NCI-H460 (cell line): ENCODE measurements at regions not wholly inside any gene's neighbourhood (a gene's known extent, or its start where the extent isn't known, plus 50 kb on each side); places are given as distances from the start of the nearest gene placed in this dataset.

ENCODE experiments used
- DNase-seq: peaks from one replicate; pipeline ENCODE4 v3.0.0-alpha.2; 2016; ENCODE audit warnings: low read depth; ENCODE audit errors: extremely low read depth

GRCh38 chrX:42098900-42099299, 175.5 kb upstream of the CASK start:
- no peak for DNase-seq

DNA sequence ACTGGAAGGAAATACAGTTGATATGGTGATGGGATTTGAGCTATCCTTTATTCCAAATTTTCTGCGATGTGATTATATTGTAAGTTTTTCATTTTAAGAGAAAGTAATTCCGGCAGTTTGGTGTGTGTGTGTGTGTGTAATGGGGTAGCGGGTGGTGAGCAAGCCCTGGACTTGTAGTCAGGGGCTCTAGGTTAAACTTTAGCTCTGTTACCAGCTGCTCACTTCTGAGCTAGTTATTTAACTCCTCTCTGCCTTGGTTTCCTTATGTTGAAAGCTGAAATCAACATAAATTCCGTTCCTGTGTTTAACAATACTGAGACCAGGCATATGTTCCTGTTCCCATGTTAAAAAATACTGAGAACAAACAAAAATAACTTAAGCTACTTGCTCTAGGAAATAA, 174.1 kb upstream of the CASK start:
- DNase-seq: no peak

- DNase-seq: no peak
Measured at GRCh38 chrX:42096265-42096920, 173.0 kb upstream of the CASK start.

DNA sequence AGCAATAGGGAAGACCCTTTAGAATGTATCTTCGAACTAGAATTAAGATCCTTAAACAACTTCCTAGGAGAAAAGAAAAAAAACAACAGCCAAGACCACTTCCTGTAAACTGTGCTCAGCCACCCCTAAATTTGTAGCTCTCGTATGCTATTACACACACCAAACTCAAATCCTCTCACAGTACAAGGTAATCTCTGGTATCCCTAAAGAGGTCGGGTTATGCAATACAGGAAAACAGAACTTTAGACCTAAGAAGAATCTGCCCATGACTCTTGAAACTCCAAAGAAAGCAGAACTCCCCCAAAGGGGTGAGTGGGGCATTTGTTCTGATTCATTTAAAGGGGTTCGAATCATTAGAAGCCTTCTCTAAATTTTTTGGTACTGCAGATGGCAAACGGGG, 170.9 kb upstream of the CASK start:
- DNase-seq: no peak

DNA sequence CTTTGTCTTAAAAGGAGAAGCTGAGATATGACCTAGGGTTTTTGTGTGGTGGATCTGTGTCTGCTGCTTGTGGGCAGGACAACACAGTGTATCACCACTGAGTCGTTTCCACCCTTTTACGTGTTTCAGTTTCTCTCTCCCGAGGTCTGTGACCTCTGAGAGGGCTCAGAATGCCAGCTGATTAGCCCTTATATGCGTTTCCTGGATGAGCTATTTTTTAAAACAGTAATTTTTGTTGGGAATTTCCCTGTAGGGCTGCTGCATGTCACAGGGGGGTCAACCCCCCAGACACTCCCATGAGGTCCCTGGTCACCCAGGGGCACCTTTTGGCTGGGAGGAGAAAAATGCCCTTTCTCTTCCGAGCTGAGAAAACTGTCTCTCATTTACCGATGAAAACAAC, 170.4 kb upstream of the CASK start:
- DNase-seq: no peak

GRCh38 chrX:42090395-42090794, 167.0 kb upstream of the CASK start:
- no peak for DNase-seq

DNA sequence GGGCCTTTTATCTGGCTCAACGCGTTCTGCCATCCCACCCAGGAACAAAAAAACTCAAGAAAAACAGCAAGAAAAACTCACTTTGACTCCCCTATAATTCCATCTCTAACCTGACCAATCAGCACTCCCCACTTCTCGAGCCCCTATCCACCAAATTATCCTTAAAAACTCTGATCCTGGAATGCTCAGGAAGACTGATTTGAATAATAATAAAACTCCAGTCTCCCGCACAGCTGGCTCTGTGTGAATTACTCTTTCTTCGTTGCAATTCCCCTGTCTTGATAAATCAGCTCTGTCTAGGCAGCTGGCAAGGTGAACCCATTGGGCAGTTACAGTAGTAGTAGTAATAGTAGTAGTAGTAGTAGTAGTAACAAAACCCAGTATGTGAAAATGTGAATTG, 165.7 kb upstream of the CASK start:
- no peak for DNase-seq

GRCh38 chrX:42087960-42088359, 164.6 kb upstream of the CASK start:
- DNase-seq: no peak

- DNase-seq: no peak
Measured at GRCh38 chrX:42085836-42086235, 162.5 kb upstream of the CASK start.

- DNase-seq: no peak
Measured at GRCh38 chrX:42079968-42080367, 156.6 kb upstream of the CASK start.

DNA sequence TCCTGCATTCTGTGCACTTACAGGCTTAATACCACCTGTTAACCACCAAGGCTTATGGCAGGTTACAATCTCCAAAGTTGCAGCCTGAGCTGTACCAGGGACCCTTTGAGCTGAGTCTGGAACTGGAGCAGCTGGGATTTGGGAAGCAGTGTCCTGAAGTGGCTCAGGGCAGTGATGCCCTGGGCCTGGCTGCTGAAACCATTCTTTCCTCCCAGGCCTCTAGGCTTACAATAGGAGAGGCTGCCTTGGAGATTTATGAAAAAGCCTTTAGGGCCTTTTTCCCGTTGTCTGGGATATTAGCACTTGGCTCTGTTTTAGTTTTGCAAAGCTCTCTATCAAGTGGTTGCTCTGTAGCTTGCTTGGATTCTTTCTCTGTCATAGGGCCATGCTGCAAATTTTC, 154.3 kb upstream of the CASK start:
- no peak for DNase-seq

DNA sequence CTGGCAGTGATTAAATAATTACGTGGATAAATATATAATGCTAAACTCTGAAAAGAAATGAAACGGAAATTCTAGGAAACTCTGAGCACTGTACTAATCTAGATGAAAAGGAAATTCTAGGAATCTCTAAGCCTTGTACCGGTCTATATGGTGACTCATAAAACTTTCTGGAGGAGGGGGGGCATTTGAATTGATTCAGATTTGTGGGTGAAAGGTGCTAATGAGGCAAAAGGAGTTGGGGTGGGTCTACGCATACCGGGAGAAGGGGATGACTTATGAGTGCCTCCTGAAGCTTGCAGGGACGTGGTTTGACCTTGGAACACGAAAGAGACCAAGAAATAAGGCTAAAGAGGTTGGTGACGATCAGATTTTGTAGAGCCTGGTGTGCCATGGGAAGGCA, 151.7 kb upstream of the CASK start:
- DNase-seq: no peak

DNA sequence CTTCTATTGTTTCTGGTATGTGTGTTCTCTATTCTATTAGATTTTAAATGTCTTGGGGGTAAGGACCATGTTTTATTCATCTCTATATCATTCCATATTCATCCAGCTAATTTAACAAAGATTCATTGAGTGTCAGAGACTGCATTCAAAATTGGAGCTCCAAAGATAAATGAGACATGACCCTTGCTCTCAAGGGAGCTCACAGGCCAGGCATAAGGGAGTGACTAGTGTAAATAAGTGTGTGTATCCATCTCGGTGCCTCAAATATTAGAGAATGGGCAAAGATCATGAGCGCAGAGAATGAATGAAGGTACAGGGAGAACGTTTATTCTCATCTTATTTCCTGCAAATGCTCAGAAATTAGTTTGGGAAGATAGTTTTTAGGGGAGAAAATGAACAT, 150.1 kb upstream of the CASK start:
- DNase-seq: no peak

- no peak for DNase-seq
Measured at GRCh38 chrX:42070866-42071265, 147.5 kb upstream of the CASK start.

- DNase-seq: no peak
Measured at GRCh38 chrX:42054256-42054655, 130.9 kb upstream of the CASK start.

- DNase-seq: no peak
Measured at GRCh38 chrX:42050345-42050744, 127.0 kb upstream of the CASK start.

DNA sequence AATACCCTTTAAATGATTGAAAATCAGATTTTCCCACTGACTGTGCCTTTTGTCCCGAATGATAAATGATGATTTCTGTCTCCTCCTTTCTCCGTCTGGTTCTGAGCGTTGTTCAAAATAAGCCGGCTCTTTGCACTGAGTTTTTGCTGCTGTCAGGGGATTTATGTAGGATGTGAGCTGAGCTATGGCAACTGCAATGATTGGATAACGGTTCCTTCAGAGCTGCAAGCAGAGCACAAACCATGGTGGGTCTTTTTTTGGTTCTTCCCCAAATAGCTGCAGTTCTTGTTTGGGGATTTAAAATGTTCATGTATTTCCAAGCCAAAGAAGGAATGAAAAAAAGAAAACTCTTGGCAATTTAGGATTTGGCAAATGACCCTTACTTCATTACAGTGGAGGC, 124.5 kb upstream of the CASK start:
- DNase-seq: no peak

DNA sequence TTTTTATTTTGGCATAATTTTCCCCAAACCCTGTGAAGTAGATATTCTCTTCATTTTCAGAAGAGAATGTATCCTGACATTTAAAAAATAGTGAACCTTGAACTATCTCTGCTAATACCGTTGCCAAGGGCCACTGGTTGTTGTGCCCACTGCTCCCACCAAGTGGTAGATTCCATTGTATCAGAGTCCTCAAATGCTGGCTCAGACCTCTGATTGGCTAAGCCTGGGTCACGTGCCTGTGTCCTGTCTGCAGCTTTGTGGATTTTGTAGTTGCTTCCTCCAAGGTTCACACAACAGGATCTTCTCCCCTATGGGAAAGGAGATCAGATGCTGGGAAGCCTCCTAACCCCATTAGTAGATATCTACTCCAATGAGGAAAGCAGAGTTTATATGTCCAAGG, 104.8 kb upstream of the CASK start:
- DNase-seq: no peak

DNA sequence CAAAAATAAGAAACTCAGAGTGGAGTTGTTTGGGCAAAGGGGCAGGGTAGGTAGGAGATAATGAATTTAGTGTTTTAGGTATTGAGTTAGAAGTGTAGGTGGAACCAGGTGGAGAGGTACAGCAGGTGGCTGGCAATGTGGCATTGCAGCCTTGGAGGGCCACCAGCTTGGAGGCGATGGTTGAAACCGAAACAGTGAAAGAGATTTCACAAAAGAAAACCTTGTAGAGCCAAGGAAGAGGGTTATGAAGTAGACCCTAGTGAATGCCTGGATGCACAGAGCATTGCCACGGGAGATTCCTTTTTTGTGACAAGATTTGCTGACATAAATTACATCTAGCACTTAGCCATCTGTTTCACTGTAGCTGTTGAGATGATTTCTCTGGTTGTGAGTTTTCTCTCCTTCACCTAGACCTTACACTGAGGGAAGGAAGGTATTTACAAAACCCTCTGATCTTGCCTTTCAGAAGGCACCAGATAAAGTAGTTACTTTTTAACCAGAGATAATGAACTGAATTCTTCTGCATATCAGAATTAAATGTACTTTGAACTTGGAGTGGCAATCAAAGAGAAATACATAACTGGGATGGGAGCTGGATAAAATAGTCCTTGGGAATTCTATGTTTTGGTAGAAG, 104.1 kb upstream of the CASK start:
- DNase-seq: no peak

DNA sequence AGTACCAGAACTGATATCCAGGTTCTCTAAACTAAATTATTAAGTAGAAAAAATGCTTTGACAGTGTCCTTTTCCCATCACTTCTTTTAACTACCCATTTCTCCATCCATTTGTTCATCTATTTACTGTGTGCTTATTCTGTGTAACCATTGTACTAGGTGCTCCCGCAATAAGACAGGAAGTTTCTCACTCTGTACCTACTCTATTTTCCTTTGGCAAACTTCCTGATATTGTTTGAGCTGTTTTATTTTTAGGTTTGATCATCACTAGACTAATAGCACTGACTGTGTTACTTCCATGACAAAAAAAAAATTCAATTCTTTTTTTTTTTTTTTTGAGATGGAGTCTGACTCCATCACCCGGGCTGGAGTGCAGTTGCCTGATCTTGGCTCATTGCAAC, 102.5 kb upstream of the CASK start:
- no peak for DNase-seq

DNA sequence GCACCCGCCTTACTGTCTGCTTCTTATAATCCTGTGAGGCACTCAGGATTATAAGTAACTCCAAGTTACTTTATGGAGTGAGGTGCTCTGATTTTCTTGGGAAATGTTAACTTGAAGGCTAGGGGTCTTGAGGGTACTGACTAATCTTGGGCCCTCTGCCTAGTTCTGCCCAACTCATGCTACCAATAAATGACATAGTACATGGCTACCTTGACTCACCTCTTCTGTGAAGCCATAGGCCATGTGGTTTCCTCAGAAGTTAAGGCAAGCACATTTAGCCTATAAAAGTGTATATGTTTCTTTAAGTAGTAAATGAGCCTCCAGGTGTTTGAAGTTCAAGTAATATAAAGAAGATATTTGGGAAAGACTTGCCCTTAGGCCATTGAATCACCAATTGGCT, 99.8 kb upstream of the CASK start:
- no peak for DNase-seq

DNA sequence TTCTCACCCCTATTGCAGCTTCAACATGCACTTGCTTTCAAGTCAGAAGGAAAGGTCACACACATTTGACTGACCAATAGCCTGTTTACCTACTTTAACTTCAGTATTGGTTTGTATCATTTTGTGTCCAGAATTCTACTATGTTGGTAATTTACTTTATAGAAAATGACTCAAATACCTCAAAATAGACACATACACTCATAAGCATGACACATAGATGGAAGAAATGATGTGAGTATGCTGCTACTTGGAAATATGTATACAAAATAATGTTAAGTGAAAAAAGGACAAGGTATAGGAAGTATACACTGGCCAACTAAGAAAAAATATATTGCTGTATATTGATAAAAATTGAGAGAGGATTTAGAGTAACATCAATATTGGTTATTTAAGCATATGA, 98.8 kb upstream of the CASK start:
- DNase-seq: no peak

GRCh38 chrX:42021058-42021457, 97.7 kb upstream of the CASK start:
- no peak for DNase-seq
